GM18520 (cell line): ENCODE measurements at regions not wholly inside any gene's neighbourhood (a gene's known extent, or its start where the extent isn't known, plus 50 kb on each side); places are given as distances from the start of the nearest gene placed in this dataset.

Experiments
- ATAC-seq: cut with Tn5 transposase; IDR thresholded peaks from one replicate; pipeline ENCODE4 v1.9.1; 2021; ENCODE audit not compliant: unreplicated experiment

GRCh38 chr20:21994203-21994602 is 288.7 kb downstream of the PAX1 start:
- ATAC-seq: no peak

DNA sequence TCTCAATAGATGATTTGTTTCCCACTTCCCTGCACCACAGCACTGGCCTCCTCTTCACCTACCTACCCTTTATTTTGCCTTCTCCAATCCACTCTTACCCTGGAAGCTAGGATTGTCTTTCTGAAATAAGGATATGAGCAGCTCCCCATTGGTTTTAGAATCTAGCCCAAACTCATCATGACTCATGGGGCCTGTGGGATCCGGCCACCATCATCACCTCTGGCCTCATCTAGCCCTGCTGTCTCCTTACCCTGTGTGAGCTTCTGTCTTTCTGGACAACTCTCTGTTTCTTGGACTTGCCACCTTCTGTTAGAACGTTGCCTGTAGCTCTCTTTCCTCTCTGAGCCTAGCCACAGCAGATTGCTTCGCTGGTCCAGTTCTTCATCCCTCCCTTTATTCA is 277.1 kb downstream of the PAX1 start:
- no peak for ATAC-seq

DNA sequence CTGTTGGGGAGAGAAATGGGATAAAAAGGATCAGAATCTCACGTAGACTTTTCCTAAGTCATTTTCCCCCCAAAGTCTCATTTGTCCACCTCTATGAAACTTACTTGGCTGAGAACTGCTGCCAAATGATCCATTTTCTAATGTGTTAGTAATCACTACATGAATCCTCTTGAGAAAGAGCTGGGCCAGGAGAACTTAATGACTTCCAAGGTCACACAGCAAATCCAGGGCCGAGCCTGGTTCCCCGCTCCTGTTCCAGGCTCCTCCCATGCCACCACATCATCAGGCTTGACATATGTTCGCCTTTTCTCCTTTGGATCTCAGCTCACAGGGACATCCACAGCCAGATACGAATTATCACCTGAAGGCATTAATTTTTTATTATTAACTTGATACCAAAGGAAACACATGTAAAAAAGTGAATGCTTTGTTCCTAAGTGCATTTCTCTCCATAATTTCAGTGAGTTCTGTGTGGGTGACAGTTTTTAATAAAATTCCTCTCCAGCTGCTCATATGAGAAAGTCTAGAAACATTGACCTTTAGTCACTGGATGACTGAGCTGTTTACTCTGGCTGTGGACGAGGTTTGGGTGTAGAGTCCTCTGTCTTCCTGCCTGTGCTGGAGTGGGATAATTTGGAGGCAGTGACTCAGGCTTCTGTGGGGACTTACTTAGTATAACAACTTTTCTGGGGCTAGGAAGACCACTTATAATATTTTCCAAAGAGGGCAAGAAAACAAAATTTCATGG is 276.3 kb downstream of the PAX1 start:
- no peak for ATAC-seq

DNA sequence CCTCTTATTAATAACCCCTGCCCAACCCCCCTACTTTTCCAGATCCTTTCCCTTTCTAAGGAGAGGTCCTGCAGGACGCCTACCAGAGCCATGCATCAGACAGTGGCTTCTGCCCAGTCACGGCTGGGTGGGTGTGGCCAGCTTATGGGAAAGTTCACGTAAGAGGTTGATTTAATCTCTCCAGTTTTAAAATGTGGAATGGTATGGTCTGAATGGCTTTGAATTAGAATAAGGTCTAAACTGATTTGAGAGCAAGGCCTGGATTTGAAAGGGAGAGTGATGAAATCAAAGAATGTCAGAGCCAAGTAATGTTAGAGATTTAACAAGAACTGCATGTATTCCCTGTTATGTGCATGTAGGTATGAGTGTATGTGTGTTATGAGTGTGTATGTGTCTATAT is 275.7 kb downstream of the PAX1 start:
- ATAC-seq: no peak

GRCh38 chr20:21971436-21971835 is 266.0 kb downstream of the PAX1 start:
- no peak for ATAC-seq

DNA sequence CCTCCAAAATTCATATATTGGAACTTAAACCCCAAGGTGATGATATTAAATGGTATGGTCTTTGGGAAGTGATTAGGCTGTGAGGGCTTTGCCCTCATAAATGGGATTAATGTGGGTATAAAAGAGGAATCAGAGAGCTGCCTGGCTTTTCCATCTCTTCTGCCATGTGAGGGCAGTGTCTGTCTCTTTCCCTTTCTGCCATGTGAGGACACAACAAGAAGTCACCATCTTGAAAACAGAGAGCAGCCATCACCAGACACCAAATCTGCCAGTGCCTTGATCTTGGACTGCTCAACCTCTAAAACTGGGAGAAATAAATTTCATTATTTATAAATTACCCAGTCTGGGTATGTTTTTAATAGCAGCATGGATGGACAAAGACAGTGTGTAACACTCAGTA is 263.0 kb downstream of the PAX1 start:
- ATAC-seq: no peak

DNA sequence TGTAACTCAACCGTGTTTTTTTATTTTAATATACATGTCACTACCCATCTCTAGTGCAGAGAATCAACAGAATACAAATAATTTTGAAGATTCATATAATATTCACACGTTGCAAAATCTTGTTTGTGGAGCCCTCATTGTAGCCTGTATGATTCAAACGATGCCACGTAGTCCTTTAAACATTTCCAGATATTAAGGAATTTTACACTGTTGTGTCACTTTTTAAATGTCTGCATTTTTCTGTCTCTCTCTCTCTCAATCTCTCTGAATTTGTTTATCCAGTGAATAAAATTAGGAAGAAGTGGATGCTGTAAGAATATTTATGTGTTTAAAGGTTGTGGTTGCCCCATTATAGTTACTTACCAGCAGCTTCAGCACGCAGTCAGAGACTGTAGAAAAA is 262.0 kb downstream of the PAX1 start:
- ATAC-seq: no peak

DNA sequence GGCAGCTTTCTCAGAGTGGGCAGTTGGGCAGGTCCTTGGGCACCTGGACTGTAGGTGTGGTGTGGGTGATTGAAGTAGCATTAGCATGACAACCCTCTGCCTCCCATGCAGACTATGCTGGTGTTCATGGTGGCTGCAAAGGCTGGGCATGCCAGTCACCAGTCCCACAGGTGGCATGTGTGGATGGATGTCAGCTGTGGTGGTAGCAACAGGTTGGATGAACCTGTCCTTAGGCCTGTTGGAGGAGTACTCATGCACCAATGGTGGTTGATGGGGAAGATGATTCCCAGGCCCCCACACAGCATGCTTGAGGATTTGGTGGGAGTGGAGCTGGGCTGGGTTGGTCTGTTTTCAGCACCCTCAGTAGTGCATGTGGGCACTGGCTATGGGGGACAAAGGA is 251.1 kb downstream of the PAX1 start:
- no peak for ATAC-seq

DNA sequence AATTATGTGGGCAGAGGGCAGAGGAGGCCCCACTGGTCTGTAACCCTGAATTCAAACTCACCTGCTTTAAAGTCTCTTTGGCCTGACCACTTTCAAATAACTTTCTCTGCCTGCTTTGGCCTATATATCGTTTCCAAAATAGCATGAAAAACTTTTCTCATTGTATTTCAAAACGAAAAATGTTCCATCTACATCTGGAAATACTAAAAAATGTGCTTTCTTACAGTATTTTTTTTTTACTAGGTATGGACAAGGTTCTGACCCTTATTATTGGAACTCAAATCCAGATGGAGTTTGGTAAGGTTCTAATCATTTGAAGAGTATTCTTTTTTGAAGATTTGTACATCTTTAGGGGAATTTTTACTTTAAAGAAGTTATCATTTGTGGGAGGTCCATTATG is 241.9 kb downstream of the PAX1 start:
- ATAC-seq: no peak

DNA sequence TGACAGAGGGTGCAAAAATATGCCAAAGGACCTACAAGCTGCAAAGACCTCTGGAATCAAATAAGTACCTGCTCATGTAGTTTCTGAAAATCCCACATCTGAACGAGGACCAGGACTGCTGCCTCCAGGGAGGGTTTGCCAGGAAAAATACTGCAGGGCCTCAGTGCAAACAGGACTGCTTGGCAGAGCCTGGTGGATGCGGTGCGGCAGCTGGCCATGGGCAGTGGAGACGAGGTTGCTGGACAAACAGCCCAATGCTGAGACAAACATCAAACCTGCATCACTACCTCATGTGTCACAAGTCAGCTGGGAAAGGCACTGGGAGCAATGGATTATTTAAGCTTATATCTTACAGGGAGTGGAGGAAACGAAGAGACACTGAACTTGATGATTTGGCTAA is 238.8 kb downstream of the PAX1 start:
- no peak for ATAC-seq

DNA sequence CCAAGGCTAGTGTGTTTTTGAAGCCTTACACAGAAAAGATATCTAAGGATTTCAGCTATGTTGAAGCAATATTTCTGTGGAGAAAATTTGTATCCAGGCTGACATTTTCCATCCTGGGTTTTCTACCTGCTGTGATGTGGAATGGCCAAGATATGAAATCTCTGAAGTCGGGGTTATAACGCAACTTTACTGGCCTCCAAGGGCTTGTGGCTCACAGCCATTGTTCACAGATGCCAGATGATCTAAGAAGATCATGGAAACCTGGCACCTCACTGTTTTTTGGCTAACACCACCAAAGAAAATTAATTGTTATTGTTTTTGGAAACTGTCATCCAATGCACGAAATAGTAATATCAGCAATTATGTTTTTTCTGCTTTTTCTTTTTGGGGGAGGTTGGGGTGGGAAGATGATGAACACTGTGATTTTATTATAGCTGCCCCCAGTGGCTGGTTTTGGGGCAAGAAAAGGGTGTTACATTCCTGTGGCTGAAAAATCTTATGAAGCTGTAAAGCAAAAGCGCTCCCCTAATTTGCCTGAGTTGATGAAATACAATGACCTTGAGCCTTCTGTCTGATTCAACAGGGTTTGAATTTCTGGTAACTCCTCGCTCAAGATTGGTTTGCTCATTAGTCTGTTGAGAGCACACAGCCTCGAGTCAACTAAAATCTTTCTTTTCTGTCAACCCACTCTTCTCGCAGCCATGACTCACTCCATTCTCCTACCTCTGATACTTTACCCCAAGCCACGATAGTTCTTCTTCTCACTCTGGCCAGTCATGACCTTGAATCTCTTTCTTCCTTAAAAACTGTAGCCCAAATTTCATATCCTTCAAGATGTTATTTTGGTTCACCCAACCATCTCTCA is 236.7 kb downstream of the PAX1 start:
- ATAC-seq: no peak

GRCh38 chr20:21936720-21937380 is 231.4 kb downstream of the PAX1 start:
- ATAC-seq: no peak

DNA sequence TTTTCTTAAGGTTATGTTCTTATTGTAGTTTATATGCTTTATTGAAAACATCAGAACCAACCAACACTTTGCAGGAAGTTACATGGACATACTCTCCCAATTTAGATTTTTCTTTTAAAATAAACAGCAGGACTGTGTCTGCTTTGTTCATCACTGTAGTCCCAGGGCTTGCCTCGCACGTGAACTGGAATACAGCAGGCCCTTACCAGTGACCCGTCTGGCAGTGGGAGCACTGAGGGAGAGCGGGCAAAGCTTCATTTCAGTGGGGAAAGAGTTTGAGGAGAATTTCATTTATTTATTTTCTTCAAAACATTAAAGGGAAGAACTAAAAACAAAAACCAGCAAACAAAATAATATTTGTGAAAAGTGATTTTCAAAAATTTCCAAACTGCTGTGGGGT is 230.8 kb downstream of the PAX1 start:
- ATAC-seq: no peak

DNA sequence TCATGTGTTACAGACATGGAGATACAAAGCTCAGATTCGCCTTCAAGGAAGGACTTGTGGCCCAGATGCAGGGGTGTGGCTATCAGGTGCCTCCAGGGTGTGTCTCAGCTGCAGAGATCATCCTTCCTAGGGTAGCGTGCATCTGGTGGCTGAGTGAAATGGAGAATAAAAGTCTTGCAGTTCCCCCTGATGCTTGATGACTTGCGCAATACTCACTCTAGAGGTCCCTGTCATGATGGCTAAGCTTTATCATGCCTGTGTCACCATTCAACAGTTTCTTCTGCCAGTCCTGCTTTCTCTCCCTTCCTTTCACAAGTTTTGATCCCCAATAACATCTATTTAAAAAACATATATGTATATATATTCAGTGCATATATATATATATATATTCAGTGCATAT is 228.1 kb downstream of the PAX1 start:
- ATAC-seq: no peak

- no peak for ATAC-seq
Observed at GRCh38 chr20:21921251-21921650, 215.8 kb downstream of the PAX1 start.

DNA sequence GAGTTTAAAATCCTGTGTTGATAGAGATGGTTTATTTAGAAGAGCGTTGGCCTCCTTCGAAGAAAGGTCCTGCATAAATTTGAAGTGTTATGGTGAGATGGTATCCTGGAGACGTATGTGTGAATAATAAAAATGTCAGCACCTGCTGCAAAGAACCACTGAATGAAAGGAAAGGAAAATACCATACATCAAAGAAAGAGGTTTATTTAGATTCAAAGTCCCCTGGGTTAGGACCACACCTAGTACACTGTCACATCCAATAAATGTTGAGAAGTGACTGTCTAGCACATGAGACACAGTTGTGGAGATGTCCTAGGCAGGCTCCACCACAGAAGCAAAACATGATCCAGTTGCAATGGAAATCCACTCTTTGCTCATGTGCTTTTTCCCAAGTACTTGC is 214.7 kb downstream of the PAX1 start:
- no peak for ATAC-seq

DNA sequence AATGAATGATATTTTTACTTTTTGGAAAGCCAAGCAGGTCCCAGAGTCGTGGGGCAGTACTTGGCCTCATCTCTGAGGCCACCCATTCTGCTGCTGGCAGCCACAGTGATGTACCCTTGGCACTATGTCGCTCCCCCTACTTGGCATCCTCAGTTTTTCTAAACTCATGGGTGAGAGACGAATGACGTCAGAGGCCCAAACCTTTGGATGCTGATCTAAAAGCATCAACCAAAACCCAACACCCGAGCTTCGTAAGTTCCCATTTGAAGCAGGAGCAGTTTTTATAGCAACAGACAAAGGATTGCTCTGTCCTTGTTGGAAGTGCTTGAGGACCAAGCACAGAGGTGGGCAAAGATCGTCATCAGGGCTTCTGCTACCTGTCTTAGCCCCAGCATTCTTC is 212.9 kb downstream of the PAX1 start:
- no peak for ATAC-seq

- ATAC-seq: no peak
Observed at GRCh38 chr20:21902391-21902790, 196.9 kb downstream of the PAX1 start.

- ATAC-seq: no peak
Observed at GRCh38 chr20:21901470-21902275, 196.2 kb downstream of the PAX1 start.

DNA sequence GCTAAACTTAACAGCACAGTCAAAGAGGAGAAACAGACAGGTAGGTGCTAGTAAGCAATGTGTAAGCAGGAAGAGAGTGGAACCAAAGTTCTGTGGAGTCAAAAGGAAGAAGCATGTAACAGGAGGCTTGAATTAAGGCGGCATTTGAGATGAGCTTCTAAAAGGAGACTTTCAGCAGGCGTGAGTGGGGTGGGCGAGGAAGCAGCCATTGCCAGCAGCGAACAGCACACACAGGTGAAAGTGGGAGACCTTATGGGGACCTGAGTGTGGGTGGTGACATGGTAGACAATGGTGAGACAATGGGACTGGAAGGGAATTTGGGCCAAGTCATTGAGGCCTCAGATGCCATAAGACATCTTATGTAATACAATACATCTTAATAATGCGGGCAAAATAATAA is 195.0 kb downstream of the PAX1 start:
- no peak for ATAC-seq

GRCh38 chr20:21874921-21875320 is 169.5 kb downstream of the PAX1 start:
- no peak for ATAC-seq
